Transverse colon (tissue), 4 donors: ENCODE measurements at regions not wholly inside any gene's neighbourhood (a gene's known extent, or its start where the extent isn't known, plus 50 kb on each side); places are given as distances from the start of the nearest gene placed in this dataset.

Source experiments
- DNase-seq: peaks from one replicate; pipeline ENCODE4 v3.0.0-alpha.2; 2019
- H3K27ac ChIP-seq, 4 donors: fragments of 200-600 bp; sonication (generic); 2 replicates each; pipeline ENCODE4 v1.5.1; 2016 to 2018; ENCODE audit warnings: inconsistent platforms in 4 of 4
- H3K27me3 ChIP-seq: fragments of 200-600 bp; sonication (generic); 2 replicates; pipeline ENCODE4 v1.5.1; 2017; ENCODE audit warnings: inconsistent platforms
- H3K36me3 ChIP-seq, 4 donors: fragments of 200-600 bp; sonication (generic); 2 replicates each; pipeline ENCODE4 v1.5.1; 2017 to 2019; ENCODE audit warnings: inconsistent platforms in 4 of 4
- H3K4me1 ChIP-seq, 4 donors: fragments of 200-600 bp; sonication (generic); 2 replicates each; pipeline ENCODE4 v1.5.1; 2017 to 2020; ENCODE audit warnings: inconsistent platforms in 4 of 4
- H3K4me3 ChIP-seq, 4 donors: fragments of 200-600 bp; sonication (generic); 1 replicate in 1 of 4; 2 replicates in 3 of 4; pipeline versions ENCODE4 v1.5.1 to v1.6.1; 2017 to 2019; ENCODE audit warnings: inconsistent platforms in 4 of 4
- H3K9me3 ChIP-seq, 2 donors: fragments of 200-600 bp; sonication (generic); 2 replicates each; pipeline ENCODE4 v1.5.1; 2017 to 2019; ENCODE audit warnings: inconsistent platforms in 2 of 2
- EP300 ChIP-seq: sonication (generic); formaldehyde crosslinking; IDR thresholded peaks from one replicate; pipeline ENCODE4 v1.6.1; 2017; ENCODE audit warnings: antibody characterized with exemption, low read depth
- POLR2A ChIP-seq: fragments of 450-650 bp; IDR thresholded peaks from one replicate; pipeline ENCODE4 v1.6.1; 2016; ENCODE audit warnings: antibody characterized with exemption, mild to moderate bottlenecking, moderate library complexity
- POLR2AphosphoS5 ChIP-seq, 3 donors: sonication (generic); formaldehyde crosslinking; IDR thresholded peaks; one replicate each; pipeline ENCODE4 v1.6.1; 2016; ENCODE audit warnings: antibody characterized with exemption in 3 of 3
- WGBS, 2 donors: methylation state at CpG; one replicate each; pipeline ENCODE4 v1.1.5; 2018; ENCODE audit warnings: low coverage in 1 of 2; 5-methylcytosine and 5-hydroxymethylcytosine counted together
- in situ Hi-C, 4 donors: fragments of 200-750 bp; cut with MboI; loops; one replicate each; pipeline versions ENCODE4 v1.15.0 to v1.15.1; 2017; ENCODE audit warnings: low sequenced_read_pairs in 3 of 4, low pct_ligation_motif_present in 1 of 4, low pct_unique_long_range_greater_than_20kb in 1 of 4
- intact Hi-C: fragments of 100-400 bp; cut with DNase I; formaldehyde crosslinking; loops from one replicate; pipeline ENCODE4 v1.15.1; 2023; ENCODE audit warnings: low total_unique reads
- small RNA-seq, 4 donors: library from RNA; depleted of rRNA; stranded (forward); fragments of <200 nt; gene quantifications; one replicate each; pipeline ENCODE3, GENCODE V24; 2016
- TF ChIP-seq, protein P1 (sequence below), 5 experiments: fragments of 200-600 bp in 3 of 5; fragments of 450-650 bp in 2 of 5; sonication (generic) in 3 of 5; IDR thresholded peaks; 1 replicate in 2 of 5; 2 replicates in 3 of 5; pipeline ENCODE4 v1.5.1; 2016 to 2017; ENCODE audit warnings: antibody characterized with exemption in 5 of 5, inconsistent platforms in 3 of 5, mild to moderate bottlenecking in 2 of 5, moderate library complexity in 1 of 5

DNA sequence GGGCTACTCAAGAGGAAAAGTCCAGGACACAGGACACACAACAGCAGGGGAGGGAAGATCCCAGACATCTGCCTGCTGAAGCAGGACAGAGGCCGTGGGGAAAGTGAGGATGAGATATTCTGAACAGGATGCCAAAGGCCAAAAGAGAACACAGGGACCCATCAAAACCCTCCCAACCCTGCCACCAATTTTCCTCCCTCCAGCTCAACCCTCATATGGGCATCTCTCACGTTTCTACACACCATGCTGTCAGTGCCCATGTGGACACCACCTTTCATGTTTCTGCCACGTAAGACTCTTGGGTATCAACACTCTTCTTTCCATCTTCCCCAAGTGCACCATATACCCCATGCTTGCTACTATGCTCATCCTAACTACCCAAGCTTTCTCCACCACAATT lies 97.6 kb downstream of the RNASEH2B start:
- H3K9me3 ChIP-seq = no peaks in the 10 kb centered on the region
- H3K27me3 ChIP-seq = no peaks in the 10 kb centered on the region
- 82 to 83% methylated on average over 3 of the region's 3 CpGs for WGBS, 2 donors
- peak overlapping the region; percentile 13 to 46 (median 38) for H3K27ac ChIP-seq
- H3K4me3 ChIP-seq = no peak overlapping the region
- in situ Hi-C loops (no loop called here), intact Hi-C loops (no loop called here)
- no peaks in the 10 kb centered on the region for H3K36me3 ChIP-seq
- TF ChIP-seq, protein P1, sequence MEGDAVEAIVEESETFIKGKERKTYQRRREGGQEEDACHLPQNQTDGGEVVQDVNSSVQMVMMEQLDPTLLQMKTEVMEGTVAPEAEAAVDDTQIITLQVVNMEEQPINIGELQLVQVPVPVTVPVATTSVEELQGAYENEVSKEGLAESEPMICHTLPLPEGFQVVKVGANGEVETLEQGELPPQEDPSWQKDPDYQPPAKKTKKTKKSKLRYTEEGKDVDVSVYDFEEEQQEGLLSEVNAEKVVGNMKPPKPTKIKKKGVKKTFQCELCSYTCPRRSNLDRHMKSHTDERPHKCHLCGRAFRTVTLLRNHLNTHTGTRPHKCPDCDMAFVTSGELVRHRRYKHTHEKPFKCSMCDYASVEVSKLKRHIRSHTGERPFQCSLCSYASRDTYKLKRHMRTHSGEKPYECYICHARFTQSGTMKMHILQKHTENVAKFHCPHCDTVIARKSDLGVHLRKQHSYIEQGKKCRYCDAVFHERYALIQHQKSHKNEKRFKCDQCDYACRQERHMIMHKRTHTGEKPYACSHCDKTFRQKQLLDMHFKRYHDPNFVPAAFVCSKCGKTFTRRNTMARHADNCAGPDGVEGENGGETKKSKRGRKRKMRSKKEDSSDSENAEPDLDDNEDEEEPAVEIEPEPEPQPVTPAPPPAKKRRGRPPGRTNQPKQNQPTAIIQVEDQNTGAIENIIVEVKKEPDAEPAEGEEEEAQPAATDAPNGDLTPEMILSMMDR (IDR thresholded peaks at IDR 0.05) = no peak
- TF ChIP-seq EP300 (no peak), POLR2AphosphoS5 (IDR thresholded peaks at IDR 0.05) (no peak), POLR2A (no peak)
- peaks cover 0 to 5% (median 0%) of the 10 kb centered on the region in 4 donors for H3K4me1 ChIP-seq
- DNase-seq = no peak

DNA sequence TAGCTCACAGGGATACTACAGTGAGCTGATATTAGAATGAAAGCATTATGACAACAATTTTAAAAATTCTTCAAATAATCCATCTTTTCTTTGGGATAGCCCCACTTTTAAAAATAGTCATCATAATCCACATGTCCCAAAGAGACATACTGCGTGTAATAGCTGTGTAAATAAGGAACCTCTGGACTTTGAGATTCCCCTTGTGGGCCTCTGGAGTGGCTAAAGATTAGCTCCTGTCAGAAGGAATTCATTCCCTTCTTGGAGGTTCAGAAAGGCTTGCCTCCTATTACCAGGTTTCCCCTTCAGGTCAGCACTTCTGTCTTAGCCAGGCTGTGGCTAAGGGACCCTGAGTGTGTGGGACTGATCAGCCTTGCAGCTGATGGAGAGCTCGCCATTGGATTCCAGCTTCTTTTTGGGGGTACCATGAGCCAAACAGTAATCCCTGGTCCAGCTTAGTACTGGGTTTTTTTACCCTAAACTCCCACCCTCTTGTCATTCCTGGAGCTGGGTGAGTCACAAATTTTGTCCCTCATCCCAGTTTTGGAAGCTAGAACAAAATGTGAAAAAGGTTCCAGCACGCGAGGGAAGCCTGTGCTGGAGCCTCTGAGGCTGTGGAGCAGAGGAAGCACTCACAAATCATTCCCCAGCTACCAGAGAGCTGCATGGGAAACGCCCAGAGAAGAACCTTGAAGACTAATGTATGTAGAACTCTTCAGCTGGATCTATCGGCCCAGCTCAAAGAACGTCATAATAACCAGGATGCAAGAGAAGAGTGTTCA lies 96.7 kb downstream of the RNASEH2B start:
- Histone ChIP-seq H3K27me3 (no peaks in the 10 kb centered on the region), H3K4me3 (no peak overlapping the region), H3K27ac (peak overlapping the region; percentile 36 to 49 (median 42)), H3K36me3 (no peaks in the 10 kb centered on the region), H3K9me3 (no peaks in the 10 kb centered on the region), H3K4me1 (peaks cover 0 to 5% (median 0%) of the 10 kb centered on the region in 4 donors)
- in situ Hi-C loops = no loop called here
- TF ChIP-seq POLR2A (no peak), POLR2AphosphoS5 (IDR thresholded peaks at IDR 0.05) (peak in 1 of 3 donors; percentile 8)
- 49 to 69% methylated on average over 3 to 7 of the region's 7 CpGs for WGBS, 2 donors
- intact Hi-C loops = no loop called here
- DNase-seq = no peak

Small RNA genes lying in the stretch of these regions (small RNA-seq; reads per million reads assigned to genes)
- 0 to 0.35 (median 0) reads per million in 4 donors for gene RNA5SP29
